HCT116 (cell line): ENCODE measurements at regions not wholly inside any gene's neighbourhood (a gene's known extent, or its start where the extent isn't known, plus 50 kb on each side); places are given as distances from the start of the nearest gene placed in this dataset.
"Not testable (repeated sequence)": the region's sequence is repeated elsewhere in the genome, so short reads cannot be mapped to it uniquely, and the experiment has no call there.

ENCODE experiments used
- ATAC-seq: fragments of 200-7000 bp; cut with Tn5 transposase; 2 replicates; pipeline ENCODE4 v1.9.1; 2020; ENCODE audit warnings: mild to moderate bottlenecking, moderate library complexity
- BruUV-seq: library from RNA; stranded (reverse); fragments of 400-500 nt; replicated peaks from 2 replicates; lab custom pipeline; 2021; lab: Mats Ljungman, UMichigan
- CTCF ChIA-PET: fragments of 300-600 bp; sonication (Branson Sonifier 250); formaldehyde crosslinking; loops from one replicate; lab custom pipeline; 2021; ENCODE audit warnings: antibody characterized with exemption; lab: Charles Lee
- POLR2A ChIA-PET: fragments of 300-600, 350-600 bp; sonication (Branson Sonifier 250); formaldehyde crosslinking; loops from one replicate; lab custom pipeline; 2021; ENCODE audit warnings: antibody characterized with exemption; lab: Charles Lee
- RAD21 ChIA-PET, 2 experiments: fragments of 300-600 bp; sonication (Branson Sonifier 250); formaldehyde crosslinking; loops; one replicate each; lab custom pipeline; 2023; ENCODE audit warnings: low total read pairs in 2 of 2; ENCODE audit not compliant: uncharacterized antibody in 2 of 2, unreplicated experiment in 2 of 2, low non-redundant PET in 1 of 2; lab: Charles Lee
- DNase-seq: peaks from one replicate; pipeline ENCODE4 v3.0.0-alpha.2; 2010; ENCODE audit warnings: low read depth, low spot score
- H2AFZ ChIP-seq: fragments of 200-600 bp; shearing (Covaris generic), sonication (generic); 2 replicates; pipeline ENCODE4 v1.6.1; 2017; ENCODE audit warnings: low read depth, mixed run types, mixed read lengths, antibody characterized with exemption, low read length; ENCODE audit not compliant: poor library complexity, severe bottlenecking
- H3K27ac ChIP-seq: 2 replicates; pipeline ENCODE4 v1.5.1; 2012; ENCODE audit warnings: low read depth, low read length
- H3K27me3 ChIP-seq: fragments of 200-600 bp; sonication (generic); 2 replicates; pipeline ENCODE4 v1.6.1; 2016; ENCODE audit warnings: mixed run types, low read length, mixed read lengths; ENCODE audit not compliant: insufficient read depth
- H3K36me3 ChIP-seq, 2 experiments: fragments of 200-500 bp in 1 of 2; fragments of 200-600 bp in 1 of 2; sonication (Bioruptor generic) in 1 of 2; sonication (generic) in 1 of 2; 2 replicates each; pipeline versions ENCODE4 v1.5.1 to v1.6.1; 2014 to 2016; ENCODE audit warnings: low read length in 2 of 2, inconsistent platforms in 1 of 2, mixed read lengths in 1 of 2, mixed run types in 1 of 2; ENCODE audit not compliant: insufficient read depth in 2 of 2, control insufficient read depth in 1 of 2
- H3K4me1 ChIP-seq, 2 experiments: fragments of 200-600 bp in 1 of 2; sonication (generic) in 1 of 2; 2 replicates each; pipeline versions ENCODE4 v1.5.1 to v1.6.1; 2012 to 2017; ENCODE audit warnings: low read length in 2 of 2, inconsistent platforms in 1 of 2, mild to moderate bottlenecking in 1 of 2, mixed read lengths in 1 of 2, mixed run types in 1 of 2, moderate library complexity in 1 of 2; ENCODE audit not compliant: insufficient read depth in 2 of 2, control insufficient read depth in 1 of 2
- H3K4me2 ChIP-seq: fragments of 200-600 bp; sonication (generic); 2 replicates; pipeline ENCODE4 v1.6.1; 2017; ENCODE audit warnings: mixed run types, low read length, mixed read lengths
- H3K4me3 ChIP-seq, 2 experiments: fragments of 200-600 bp in 1 of 2; sonication (generic) in 1 of 2; replicated peaks in 1 of 2; 2 replicates each; pipeline ENCODE4 v1.5.1; 2011 to 2016; ENCODE audit warnings: low read length in 2 of 2, control low read depth in 1 of 2, low read depth in 1 of 2, mild to moderate bottlenecking in 1 of 2, mixed read lengths in 1 of 2, mixed run types in 1 of 2
- H3K79me2 ChIP-seq: fragments of 200-600 bp; sonication (generic); 2 replicates; pipeline ENCODE4 v1.6.1; 2017; ENCODE audit warnings: mild to moderate bottlenecking, mixed run types, low read length, moderate library complexity, mixed read lengths; ENCODE audit not compliant: insufficient read depth
- H3K9ac ChIP-seq: fragments of 200-600 bp; sonication (generic); 2 replicates; pipeline ENCODE4 v1.6.1; 2016; ENCODE audit warnings: low read length, mixed read lengths
- H3K9me2 ChIP-seq: fragments of 200-600 bp; sonication (generic), shearing (Covaris generic); 2 replicates; pipeline ENCODE4 v1.6.1; 2017; ENCODE audit warnings: mixed run types, mild to moderate bottlenecking, moderate library complexity; ENCODE audit not compliant: insufficient read depth
- H3K9me3 ChIP-seq, 2 experiments: fragments of 200-500 bp in 1 of 2; fragments of 200-600 bp in 1 of 2; sonication (Bioruptor generic) in 1 of 2; sonication (generic) in 1 of 2; 2 replicates each; pipeline ENCODE4 v1.6.1; 2014 to 2017; ENCODE audit warnings: low read length in 2 of 2, mixed read lengths in 2 of 2, inconsistent platforms in 1 of 2, low read depth in 1 of 2, mild to moderate bottlenecking in 1 of 2, mixed run types in 1 of 2, moderate library complexity in 1 of 2; ENCODE audit not compliant: control insufficient read depth in 1 of 2, insufficient read depth in 1 of 2
- H4K20me1 ChIP-seq: fragments of 200-600 bp; sonication (generic), shearing (Covaris generic); 2 replicates; pipeline ENCODE4 v1.6.1; 2017; ENCODE audit warnings: mixed run types, mild to moderate bottlenecking, moderate library complexity; ENCODE audit not compliant: insufficient read depth
- CEBPB ChIP-seq: IDR thresholded peaks from 2 replicates; pipeline ENCODE4 v1.6.1; 2012; ENCODE audit warnings: low read depth
- EZH2 ChIP-seq: fragments of 200-600 bp; sonication (generic); IDR thresholded peaks from 2 replicates; pipeline ENCODE4 v1.6.1; 2017; ENCODE audit warnings: antibody characterized with exemption, mixed run types
- POLR2AphosphoS5 ChIP-seq: IDR thresholded peaks from 2 replicates; pipeline ENCODE4 v1.6.1; 2011; ENCODE audit warnings: mild to moderate bottlenecking, low read depth, low read length, moderate library complexity
- SIN3A ChIP-seq: IDR thresholded peaks from 2 replicates; pipeline ENCODE4 v1.6.1; 2012; ENCODE audit warnings: low read depth
- SP1 ChIP-seq: IDR thresholded peaks from 2 replicates; pipeline ENCODE4 v1.6.1; 2012; ENCODE audit warnings: low read depth
- intact Hi-C: fragments of 100-400 bp; cut with micrococcal nuclease; formaldehyde crosslinking; loops from 2 replicates; pipeline ENCODE4 v1.10.0; 2022
- TF ChIP-seq, protein P1 (sequence below), 3 experiments: fragments of 200-600 bp in 1 of 3; sonication (generic) in 1 of 3; IDR thresholded peaks in 2 of 3; conservative IDR thresholded peaks in 1 of 3; 2 replicates each; pipeline ENCODE4 v1.5.1; 2012 to 2017; ENCODE audit warnings: low read depth in 2 of 3, low read length in 2 of 3, antibody characterized with exemption in 1 of 3, borderline replicate concordance in 1 of 3, control low read depth in 1 of 3, mild to moderate bottlenecking in 1 of 3, mixed read lengths in 1 of 3, mixed run types in 1 of 3, moderate library complexity in 1 of 3; ENCODE audit not compliant: insufficient read depth in 1 of 3

GRCh38 chr3:61429106-61429505 is 132.3 kb upstream of the PTPRG start:
- Histone ChIP-seq H3K4me3 (no peak overlapping the region), H3K79me2 (no peaks in the 10 kb centered on the region), H3K27ac (no peak overlapping the region), H4K20me1 (no peaks in the 10 kb centered on the region), H3K4me1 (no peaks in the 10 kb centered on the region), H3K36me3 (no peaks in the 10 kb centered on the region), H3K27me3 (no peaks in the 10 kb centered on the region; the same call in 1 of the 2 replicates), H3K9me2 (no peaks in the 10 kb centered on the region), H2AFZ (no peak overlapping the region), H3K9ac (no peak overlapping the region), H3K9me3 (no peaks in the 10 kb centered on the region), H3K4me2 (no peak overlapping the region)
- POLR2A ChIA-PET = no interaction called here
- no peak for ATAC-seq
- no peak for DNase-seq
- intact Hi-C loops = no loop called here
- TF ChIP-seq, protein P1, sequence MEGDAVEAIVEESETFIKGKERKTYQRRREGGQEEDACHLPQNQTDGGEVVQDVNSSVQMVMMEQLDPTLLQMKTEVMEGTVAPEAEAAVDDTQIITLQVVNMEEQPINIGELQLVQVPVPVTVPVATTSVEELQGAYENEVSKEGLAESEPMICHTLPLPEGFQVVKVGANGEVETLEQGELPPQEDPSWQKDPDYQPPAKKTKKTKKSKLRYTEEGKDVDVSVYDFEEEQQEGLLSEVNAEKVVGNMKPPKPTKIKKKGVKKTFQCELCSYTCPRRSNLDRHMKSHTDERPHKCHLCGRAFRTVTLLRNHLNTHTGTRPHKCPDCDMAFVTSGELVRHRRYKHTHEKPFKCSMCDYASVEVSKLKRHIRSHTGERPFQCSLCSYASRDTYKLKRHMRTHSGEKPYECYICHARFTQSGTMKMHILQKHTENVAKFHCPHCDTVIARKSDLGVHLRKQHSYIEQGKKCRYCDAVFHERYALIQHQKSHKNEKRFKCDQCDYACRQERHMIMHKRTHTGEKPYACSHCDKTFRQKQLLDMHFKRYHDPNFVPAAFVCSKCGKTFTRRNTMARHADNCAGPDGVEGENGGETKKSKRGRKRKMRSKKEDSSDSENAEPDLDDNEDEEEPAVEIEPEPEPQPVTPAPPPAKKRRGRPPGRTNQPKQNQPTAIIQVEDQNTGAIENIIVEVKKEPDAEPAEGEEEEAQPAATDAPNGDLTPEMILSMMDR (IDR thresholded peaks at IDR 0.05 in 2 of 3, conservative IDR thresholded peaks at IDR 0.05 in 1 of 3; ENCODE audit: borderline replicate concordance in 1 of 3, insufficient read depth in 1 of 3, low read depth in 2 of 3, low read length in 2 of 3) = no peak
- TF ChIP-seq SIN3A (no peak), CEBPB (no peak), SP1 (no peak), EZH2 (no peak), POLR2AphosphoS5 (no peak)
- BruUV-seq = no TSS peak
- RAD21 ChIA-PET = no interaction called here
- CTCF ChIA-PET = no interaction called here

GRCh38 chr3:61434901-61435300 is 126.5 kb upstream of the PTPRG start:
- H3K36me3 ChIP-seq, H3K9me3 ChIP-seq, H3K4me2 ChIP-seq, H4K20me1 ChIP-seq, H3K27ac ChIP-seq, ATAC-seq, DNase-seq, BruUV-seq, RAD21 ChIA-PET, CTCF ChIA-PET, H3K9me2 ChIP-seq, H3K4me3 ChIP-seq, H3K4me1 ChIP-seq, H3K79me2 ChIP-seq, H3K27me3 ChIP-seq, POLR2A ChIA-PET, H3K9ac ChIP-seq, intact Hi-C loops, H2AFZ ChIP-seq: not testable (repeated sequence)

GRCh38 chr3:61435361-61435760 is 126.0 kb upstream of the PTPRG start:
- ATAC-seq, POLR2A ChIA-PET, H3K9me2 ChIP-seq, RAD21 ChIA-PET, H3K79me2 ChIP-seq, CTCF ChIA-PET, H3K27ac ChIP-seq, H3K36me3 ChIP-seq, H3K9ac ChIP-seq, H3K9me3 ChIP-seq, BruUV-seq, DNase-seq, H3K27me3 ChIP-seq, H3K4me2 ChIP-seq, H3K4me1 ChIP-seq, H2AFZ ChIP-seq, H3K4me3 ChIP-seq, intact Hi-C loops, H4K20me1 ChIP-seq: not testable (repeated sequence)
